ENCODE measurements at regions not wholly inside any gene's neighbourhood (a gene's known extent, or its start where the extent isn't known, plus 50 kb on each side); places are given as distances from the start of the nearest gene placed in this dataset.
A peak's percentile ranks its signal among the peaks of the same experiment; 100 is the strongest.

DNA sequence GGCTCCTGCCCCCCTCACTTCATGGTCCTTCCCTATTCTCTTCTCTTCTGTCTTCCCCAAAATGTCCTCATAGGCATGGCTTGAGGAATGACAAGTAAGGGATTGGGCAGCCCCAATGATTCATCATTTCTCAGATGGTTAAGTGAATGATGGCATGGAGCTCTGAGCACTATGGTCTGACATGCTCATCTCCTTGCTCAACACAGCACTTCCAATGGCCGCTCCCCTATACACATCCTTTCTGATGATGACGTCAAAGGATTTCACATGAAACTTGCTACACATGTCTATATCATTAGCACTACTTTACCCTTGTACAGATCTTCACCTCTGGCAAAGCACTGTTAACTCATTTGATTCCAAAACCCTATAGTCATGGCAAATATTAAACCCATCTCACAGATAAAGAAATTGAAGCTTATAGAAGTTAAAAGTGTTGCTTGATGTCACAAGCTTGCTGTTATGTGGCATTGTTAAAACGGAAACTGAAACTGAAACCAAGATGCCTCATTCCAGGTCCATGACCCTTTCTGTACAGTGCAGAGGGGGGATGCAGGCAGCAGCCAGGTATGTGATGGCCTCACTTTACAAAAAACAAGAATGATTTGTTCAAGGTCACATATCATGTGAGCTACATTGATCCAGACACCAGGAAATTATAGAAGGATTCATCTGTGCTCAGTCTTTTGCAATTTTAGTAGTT lies 90.0 kb upstream of the PLXNA4 start:
- Histone ChIP-seq H3K9me3 (ENCODE audit: low read length) (no peaks in the 10 kb centered on the region), H3K4me1 (ENCODE audit: insufficient read depth, low read length, poor library complexity, severe bottlenecking) (no peaks in the 10 kb centered on the region), H3K27ac (ENCODE audit: low read depth, low read length, poor library complexity, severe bottlenecking) (no peak overlapping the region), H3K9me2 (ENCODE audit: insufficient read depth, low read length) (no peaks in the 10 kb centered on the region), H3K79me2 (ENCODE audit: insufficient read depth, low read depth, low read length) (no peaks in the 10 kb centered on the region), H2AFZ (ENCODE audit: low read length) (no peak overlapping the region), H3K4me2 (ENCODE audit: low read length) (no peak overlapping the region), H3K36me3 (ENCODE audit: insufficient read depth, low read length) (no peaks in the 10 kb centered on the region), H4K20me1 (ENCODE audit: insufficient read depth, low read length) (no peaks in the 10 kb centered on the region), H3K4me3 (ENCODE audit: low read depth, low read length, poor library complexity, severe bottlenecking) (no peak overlapping the region)
- TF ChIP-seq EZH2phosphoT487 (IDR thresholded peaks at IDR 0.05; ENCODE audit: borderline replicate concordance, low read depth, low read length) = no peak
- CTCF ChIA-PET (ENCODE audit: unreplicated experiment) = no interaction called here
- POLR2A ChIA-PET = interaction anchor here (1.0 kb wide), 1 partner anchor 13 kb away, joined by 3 read pairs; no protein-coding TSS in a partner anchor
- BruUV-seq (replicated peaks) = no TSS peak
- no peak for DNase-seq (ENCODE audit: low spot score)
- intact Hi-C loops (cut with micrococcal nuclease; ENCODE audit: unreplicated experiment) = no loop called here

DNA sequence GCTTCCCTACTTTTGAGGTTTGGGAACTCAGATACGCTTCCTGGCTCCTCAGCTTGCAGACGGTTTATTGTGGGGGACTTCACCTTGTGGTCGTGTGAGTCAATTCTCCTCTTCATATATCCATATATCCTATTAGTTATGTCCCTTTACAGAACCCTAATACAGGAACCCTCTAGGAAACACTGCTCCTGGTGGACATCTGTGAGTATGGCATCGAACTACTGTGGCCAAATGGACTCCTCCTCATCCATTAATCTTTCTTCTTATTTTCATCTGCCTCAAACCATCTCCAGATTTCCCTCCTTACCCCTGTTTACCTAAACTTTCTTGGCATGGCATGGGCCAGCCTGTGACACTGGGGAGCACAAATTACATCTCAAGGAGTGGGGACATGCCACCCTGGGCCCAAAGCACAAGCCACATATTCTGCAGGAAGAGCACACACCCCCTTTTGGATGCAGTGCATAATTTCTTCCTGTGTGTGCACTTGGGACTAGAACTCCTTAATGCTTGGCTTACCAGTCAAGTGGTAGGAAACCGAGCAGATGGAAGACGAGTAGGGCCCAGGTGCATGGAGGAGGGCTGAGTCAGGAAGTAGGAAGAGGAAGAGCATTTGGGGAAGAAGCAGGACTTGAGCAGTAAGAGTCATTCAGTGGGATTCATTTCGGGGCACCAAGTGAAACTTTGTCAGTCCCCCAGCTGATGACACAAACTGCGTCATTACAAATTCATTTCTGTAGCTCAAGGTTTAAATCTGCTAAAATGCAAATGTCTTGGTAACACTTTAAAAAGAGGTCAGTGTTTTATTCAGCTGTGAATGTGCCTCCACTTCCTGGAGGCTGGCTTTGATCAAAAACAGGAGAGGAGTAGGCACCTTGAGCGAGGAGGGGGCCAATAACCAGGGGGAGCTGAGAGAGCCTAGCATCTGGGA lies 80.8 kb upstream of the PLXNA4 start:
- intact Hi-C loops (cut with micrococcal nuclease; ENCODE audit: unreplicated experiment) = no loop called here
- H3K9me3 ChIP-seq (ENCODE audit: low read length) = no peaks in the 10 kb centered on the region
- POLR2A ChIA-PET = no interaction called here
- no peak overlapping the region for H2AFZ ChIP-seq (ENCODE audit: low read length)
- no peak overlapping the region for H3K4me2 ChIP-seq (ENCODE audit: low read length)
- H3K9me2 ChIP-seq (ENCODE audit: insufficient read depth, low read length) = no peaks in the 10 kb centered on the region
- CTCF ChIA-PET (ENCODE audit: unreplicated experiment) = no interaction called here
- no peak overlapping the region for H3K4me3 ChIP-seq (ENCODE audit: low read depth, low read length, poor library complexity, severe bottlenecking)
- no peaks in the 10 kb centered on the region for H3K36me3 ChIP-seq (ENCODE audit: insufficient read depth, low read length)
- DNase-seq (ENCODE audit: low spot score) = peak; percentile 11
- H3K79me2 ChIP-seq (ENCODE audit: insufficient read depth, low read depth, low read length) = no peaks in the 10 kb centered on the region
- H3K27ac ChIP-seq (ENCODE audit: low read depth, low read length, poor library complexity, severe bottlenecking) = no peak overlapping the region
- TF ChIP-seq, protein P1, sequence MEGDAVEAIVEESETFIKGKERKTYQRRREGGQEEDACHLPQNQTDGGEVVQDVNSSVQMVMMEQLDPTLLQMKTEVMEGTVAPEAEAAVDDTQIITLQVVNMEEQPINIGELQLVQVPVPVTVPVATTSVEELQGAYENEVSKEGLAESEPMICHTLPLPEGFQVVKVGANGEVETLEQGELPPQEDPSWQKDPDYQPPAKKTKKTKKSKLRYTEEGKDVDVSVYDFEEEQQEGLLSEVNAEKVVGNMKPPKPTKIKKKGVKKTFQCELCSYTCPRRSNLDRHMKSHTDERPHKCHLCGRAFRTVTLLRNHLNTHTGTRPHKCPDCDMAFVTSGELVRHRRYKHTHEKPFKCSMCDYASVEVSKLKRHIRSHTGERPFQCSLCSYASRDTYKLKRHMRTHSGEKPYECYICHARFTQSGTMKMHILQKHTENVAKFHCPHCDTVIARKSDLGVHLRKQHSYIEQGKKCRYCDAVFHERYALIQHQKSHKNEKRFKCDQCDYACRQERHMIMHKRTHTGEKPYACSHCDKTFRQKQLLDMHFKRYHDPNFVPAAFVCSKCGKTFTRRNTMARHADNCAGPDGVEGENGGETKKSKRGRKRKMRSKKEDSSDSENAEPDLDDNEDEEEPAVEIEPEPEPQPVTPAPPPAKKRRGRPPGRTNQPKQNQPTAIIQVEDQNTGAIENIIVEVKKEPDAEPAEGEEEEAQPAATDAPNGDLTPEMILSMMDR (conservative IDR thresholded peaks at IDR 0.05; ENCODE audit: low read length) = peak; percentile 68
- no peak for TF ChIP-seq EZH2phosphoT487 (IDR thresholded peaks at IDR 0.05; ENCODE audit: borderline replicate concordance, low read depth, low read length)
- BruUV-seq (replicated peaks) = no TSS peak
- H4K20me1 ChIP-seq (ENCODE audit: insufficient read depth, low read length) = no peaks in the 10 kb centered on the region
- H3K4me1 ChIP-seq (ENCODE audit: insufficient read depth, low read length, poor library complexity, severe bottlenecking) = peaks cover 14% of the 10 kb centered on the region

DNA sequence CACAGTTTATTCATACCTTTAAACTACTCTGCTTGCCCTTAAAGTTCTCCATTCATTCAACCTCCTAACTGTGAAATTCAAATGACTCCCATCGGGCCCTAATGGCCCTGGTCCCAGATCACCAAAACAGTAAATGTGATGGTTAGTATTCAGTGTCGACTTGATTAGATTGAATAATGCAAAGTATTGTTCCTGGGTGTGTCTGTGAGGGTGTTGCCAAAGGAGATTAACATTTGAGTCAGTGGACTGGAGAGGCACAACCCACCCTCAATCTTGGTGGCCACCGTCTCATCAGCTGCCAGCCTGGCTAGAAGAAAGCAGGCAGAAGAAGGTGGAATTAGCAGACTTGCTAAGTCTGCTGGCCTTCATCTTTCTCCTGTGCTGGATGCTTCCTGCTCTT lies 80.1 kb upstream of the PLXNA4 start:
- intact Hi-C loops (cut with micrococcal nuclease; ENCODE audit: unreplicated experiment) = no loop called here
- no peak overlapping the region for H3K4me3 ChIP-seq (ENCODE audit: low read depth, low read length, poor library complexity, severe bottlenecking)
- ChIA-PET CTCF (ENCODE audit: unreplicated experiment) (no interaction called here), POLR2A (interaction anchor here (0.7 kb wide), 1 partner anchor 843 kb away, joined by 3 read pairs; no protein-coding TSS in a partner anchor)
- no peaks in the 10 kb centered on the region for H3K36me3 ChIP-seq (ENCODE audit: insufficient read depth, low read length)
- H3K27ac ChIP-seq (ENCODE audit: low read depth, low read length, poor library complexity, severe bottlenecking) = no peak overlapping the region
- BruUV-seq (replicated peaks) = no TSS peak
- H3K4me2 ChIP-seq (ENCODE audit: low read length) = no peak overlapping the region
- peaks cover 14% of the 10 kb centered on the region for H3K4me1 ChIP-seq (ENCODE audit: insufficient read depth, low read length, poor library complexity, severe bottlenecking)
- no peaks in the 10 kb centered on the region for H4K20me1 ChIP-seq (ENCODE audit: insufficient read depth, low read length)
- DNase-seq (ENCODE audit: low spot score) = no peak
- H3K9me3 ChIP-seq (ENCODE audit: low read length) = no peaks in the 10 kb centered on the region
- no peaks in the 10 kb centered on the region for H3K9me2 ChIP-seq (ENCODE audit: insufficient read depth, low read length)
- TF ChIP-seq, protein P1 (conservative IDR thresholded peaks at IDR 0.05; ENCODE audit: low read length) = no peak
- no peak for TF ChIP-seq EZH2phosphoT487 (IDR thresholded peaks at IDR 0.05; ENCODE audit: borderline replicate concordance, low read depth, low read length)
- H3K79me2 ChIP-seq (ENCODE audit: insufficient read depth, low read depth, low read length) = no peaks in the 10 kb centered on the region
- H2AFZ ChIP-seq (ENCODE audit: low read length) = no peak overlapping the region

Data from OCI-LY7 (cell line).